GM12891 (cell line): ENCODE measurements at regions not wholly inside any gene's neighbourhood (a gene's known extent, or its start where the extent isn't known, plus 50 kb on each side); places are given as distances from the start of the nearest gene placed in this dataset.

ENCODE experiments used
- DNase-seq: peaks from one replicate; pipeline ENCODE4 v3.0.0; 2011; ENCODE audit warnings: low spot score; ENCODE audit not compliant: insufficient read length
- FAIRE-seq: peaks from 2 replicates; lab custom pipeline; 2011; peaks lifted over from hg19 to GRCh38; lab: Jason Lieb, UNC
- PAX5 ChIP-seq: IDR thresholded peaks from 2 replicates; pipeline ENCODE4 v1.6.1; 2011; ENCODE audit warnings: low read length, moderate library complexity, mild to moderate bottlenecking; ENCODE audit not compliant: insufficient read depth, severe bottlenecking
- POLR2A ChIP-seq: IDR thresholded peaks from 2 replicates; pipeline ENCODE4 v1.6.1; 2011; ENCODE audit warnings: low read depth, low read length, control low read depth
- POLR2AphosphoS5 ChIP-seq: IDR thresholded peaks from 2 replicates; pipeline ENCODE4 v1.6.1; 2011; ENCODE audit warnings: low read depth, low read length, control low read depth
- POU2F2 ChIP-seq: IDR thresholded peaks from 2 replicates; pipeline ENCODE4 v1.6.1; 2011; ENCODE audit warnings: low read depth, mild to moderate bottlenecking, control low read depth, low read length, moderate library complexity
- SPI1 ChIP-seq: IDR thresholded peaks from 2 replicates; pipeline ENCODE4 v1.6.1; 2011; ENCODE audit warnings: low read depth, low read length, control low read depth
- TAF1 ChIP-seq: IDR thresholded peaks from 2 replicates; pipeline ENCODE4 v1.6.1; 2011; ENCODE audit warnings: low read depth, low read length, control low read depth

DNA sequence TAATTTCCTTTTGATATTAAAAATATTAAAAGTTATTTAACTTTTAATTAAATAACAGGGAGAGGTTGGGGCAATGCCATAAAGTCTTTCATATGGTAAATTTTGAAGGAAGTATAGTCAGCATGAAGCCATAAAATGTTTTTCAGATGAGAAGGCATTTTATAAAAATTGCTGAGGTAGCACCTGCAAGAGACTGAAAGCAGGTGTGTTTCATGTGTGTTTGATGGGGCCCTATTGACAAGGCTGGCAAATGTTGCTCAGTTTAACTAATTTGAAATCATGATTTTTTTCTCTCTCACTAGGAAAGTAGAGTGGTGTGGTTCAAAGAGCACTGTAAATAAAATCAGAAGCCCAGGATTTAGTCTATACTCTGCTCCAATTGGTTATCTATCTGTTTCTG lies 805.8 kb upstream of the C9orf72 start:
- DNase-seq (no peak), FAIRE-seq (no peak)
- TF ChIP-seq SPI1 (no peak), POLR2A (no peak), TAF1 (no peak), PAX5 (no peak)

DNA sequence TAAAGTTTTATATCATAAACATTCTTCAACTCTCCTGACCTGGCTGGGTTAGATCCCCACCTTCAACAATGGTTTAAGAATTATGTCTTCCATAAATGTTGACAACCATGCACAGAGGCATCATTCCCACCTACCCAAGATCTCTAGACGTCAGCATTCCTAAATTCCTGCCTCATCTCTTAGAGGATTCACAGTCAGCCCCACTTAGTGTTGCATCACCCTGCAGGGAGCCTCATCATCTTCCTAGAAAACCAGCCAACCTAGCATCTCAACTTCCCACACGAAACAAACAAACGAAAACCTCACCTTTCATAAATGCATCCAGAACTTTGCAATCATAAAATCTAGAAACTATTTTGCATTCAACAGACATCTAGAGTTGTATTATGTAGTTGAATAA lies 816.1 kb upstream of the C9orf72 start:
- DNase-seq (no peak), FAIRE-seq (no peak)
- TF ChIP-seq POLR2AphosphoS5: no peak
- no peak for TF ChIP-seq SPI1
- TF ChIP-seq POLR2A: no peak
- no peak for TF ChIP-seq POU2F2
- no peak for TF ChIP-seq PAX5
- no peak for TF ChIP-seq TAF1

DNA sequence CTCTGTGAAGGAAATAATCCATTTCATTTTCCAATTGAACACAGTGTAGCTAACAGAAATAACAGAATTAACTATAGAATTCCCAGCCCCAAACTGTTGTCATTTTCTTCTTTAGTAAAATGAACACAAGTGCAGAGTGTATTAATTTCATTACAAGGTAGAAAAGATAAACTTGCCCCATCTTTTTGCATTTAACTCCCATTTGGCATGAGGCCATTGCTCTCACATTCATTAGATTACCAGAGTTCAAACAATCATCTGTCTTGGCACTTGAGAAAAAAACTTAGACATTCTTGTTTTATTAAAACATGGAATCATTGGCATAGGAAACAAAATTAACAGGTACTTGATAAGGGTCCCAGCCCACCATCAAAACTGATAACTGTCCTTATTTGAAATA lies 821.5 kb upstream of the C9orf72 start:
- TF ChIP-seq POLR2A (no peak), PAX5 (no peak), POLR2AphosphoS5 (no peak), POU2F2 (no peak), SPI1 (no peak), TAF1 (no peak)
- DNase-seq: no peak

DNA sequence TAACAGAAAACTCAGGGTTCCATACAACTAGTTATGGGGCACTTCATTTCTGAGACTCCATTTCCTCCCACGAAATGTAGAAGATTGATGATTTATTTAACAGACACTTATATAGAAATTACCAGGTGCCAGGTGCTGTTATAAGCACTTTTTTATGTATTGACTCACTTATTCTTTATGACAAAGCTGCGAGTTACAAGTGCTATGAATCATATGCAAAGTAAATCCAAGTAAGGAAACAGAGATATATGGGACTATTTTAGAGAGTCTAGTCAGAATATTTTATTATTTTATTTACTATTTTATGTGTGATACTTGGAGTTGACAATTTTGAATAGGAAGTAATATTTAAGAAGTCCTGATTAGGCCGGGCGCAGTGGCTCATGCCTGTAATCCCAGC lies 822.8 kb upstream of the C9orf72 start:
- no peak for DNase-seq
- no peak for TF ChIP-seq POLR2AphosphoS5
- TF ChIP-seq TAF1: no peak
- no peak for TF ChIP-seq POLR2A
- no peak for TF ChIP-seq POU2F2
- TF ChIP-seq SPI1: no peak
- TF ChIP-seq PAX5: no peak
- no peak for FAIRE-seq

More for the DNA sequence above, 821.5 kb upstream of the C9orf72 start:
- no peak for FAIRE-seq

DNA sequence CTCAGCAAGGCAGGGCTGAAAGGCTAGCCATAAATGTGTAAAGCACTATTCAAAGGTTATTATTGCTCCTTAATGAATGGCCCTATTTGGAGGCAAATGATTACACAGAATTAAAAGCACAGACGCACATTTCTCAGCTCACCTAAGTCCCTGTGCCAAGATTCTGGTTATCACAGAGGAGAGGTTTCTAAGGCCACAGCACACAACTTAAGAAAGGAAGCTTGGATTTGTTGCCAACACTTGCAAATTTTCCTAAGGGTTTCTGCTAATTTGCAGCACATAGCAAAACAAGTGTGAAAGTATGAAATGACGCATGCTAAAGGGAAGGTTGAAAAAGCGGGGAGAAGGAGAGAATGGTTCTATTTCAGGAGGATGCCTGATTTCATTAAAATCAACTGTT lies 834.1 kb upstream of the C9orf72 start:
- no peak for FAIRE-seq
- TF ChIP-seq PAX5: no peak
- no peak for TF ChIP-seq SPI1
- no peak for TF ChIP-seq TAF1
- TF ChIP-seq POU2F2: no peak

DNA sequence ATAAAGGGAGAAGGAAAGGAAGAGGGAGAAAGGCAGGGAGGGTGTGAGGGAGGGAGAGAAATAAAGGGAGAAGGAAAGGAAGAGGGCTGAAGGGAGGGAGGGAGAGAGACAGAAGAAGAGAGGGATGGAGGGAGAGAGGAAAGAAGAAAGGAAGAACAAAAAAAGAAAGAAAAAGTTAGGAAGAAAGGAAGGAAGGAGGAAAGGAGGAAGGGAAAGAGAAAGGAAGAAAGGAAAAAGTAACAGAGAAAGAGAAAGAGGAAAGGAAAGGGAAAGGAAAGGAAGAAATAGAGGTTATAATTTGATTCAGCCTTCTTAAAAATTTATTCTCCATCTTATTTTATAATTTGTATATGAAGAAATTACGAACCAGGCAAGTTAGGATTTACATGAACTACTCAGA lies 836.6 kb upstream of the C9orf72 start:
- DNase-seq (no peak), FAIRE-seq (no peak)
- TF ChIP-seq POLR2A: no peak
- TF ChIP-seq POU2F2: no peak
- TF ChIP-seq POLR2AphosphoS5: no peak
- TF ChIP-seq TAF1: no peak
- no peak for TF ChIP-seq PAX5
- no peak for TF ChIP-seq SPI1

More for the DNA sequence above, 834.1 kb upstream of the C9orf72 start:
- no peak for DNase-seq

DNA sequence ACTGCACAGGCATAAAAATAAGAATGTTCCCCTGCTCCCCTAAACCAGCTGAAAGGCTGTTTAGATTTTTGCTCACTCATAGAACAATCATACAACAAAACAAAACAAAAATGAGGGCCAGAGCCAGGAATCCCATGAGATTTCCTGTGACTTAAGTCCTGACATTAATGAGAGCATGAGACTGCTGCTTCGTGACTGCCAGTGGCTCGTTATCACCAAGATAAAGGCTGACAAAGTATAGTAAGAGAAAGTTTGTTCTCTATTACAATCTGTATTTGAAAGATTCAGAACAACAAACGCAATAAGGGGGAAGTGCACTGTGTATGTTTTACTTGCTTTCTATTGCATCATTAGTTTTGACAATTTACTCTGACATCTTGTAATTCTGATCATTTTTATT lies 837.1 kb upstream of the C9orf72 start:
- FAIRE-seq (no peak), DNase-seq (no peak)
- TF ChIP-seq TAF1 (no peak), POLR2AphosphoS5 (no peak), POLR2A (no peak), POU2F2 (no peak), SPI1 (no peak), PAX5 (no peak)

DNA sequence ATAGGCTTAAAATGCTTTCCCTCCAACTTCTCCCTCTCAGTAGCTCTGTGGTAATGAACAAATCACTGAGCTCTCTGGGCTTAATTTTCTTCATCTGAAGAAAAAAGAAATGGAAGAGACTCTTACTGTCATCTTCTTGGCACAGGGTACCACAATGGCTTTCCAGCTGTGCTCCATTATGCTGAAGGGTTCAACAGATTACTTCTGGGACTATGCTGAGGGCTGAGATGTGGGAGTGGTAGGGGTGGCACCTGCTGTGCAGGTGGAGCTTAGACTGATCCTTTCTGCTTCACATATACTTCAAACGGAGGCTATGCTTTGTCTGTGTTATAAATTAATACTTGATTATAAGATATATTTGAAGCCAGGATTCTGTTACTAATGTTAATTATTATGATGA lies 840.2 kb upstream of the C9orf72 start:
- TF ChIP-seq TAF1: no peak
- TF ChIP-seq POLR2A: no peak
- no peak for TF ChIP-seq POLR2AphosphoS5
- no peak for TF ChIP-seq POU2F2
- no peak for TF ChIP-seq SPI1
- TF ChIP-seq PAX5: no peak
- FAIRE-seq: no peak
- DNase-seq: no peak

DNA sequence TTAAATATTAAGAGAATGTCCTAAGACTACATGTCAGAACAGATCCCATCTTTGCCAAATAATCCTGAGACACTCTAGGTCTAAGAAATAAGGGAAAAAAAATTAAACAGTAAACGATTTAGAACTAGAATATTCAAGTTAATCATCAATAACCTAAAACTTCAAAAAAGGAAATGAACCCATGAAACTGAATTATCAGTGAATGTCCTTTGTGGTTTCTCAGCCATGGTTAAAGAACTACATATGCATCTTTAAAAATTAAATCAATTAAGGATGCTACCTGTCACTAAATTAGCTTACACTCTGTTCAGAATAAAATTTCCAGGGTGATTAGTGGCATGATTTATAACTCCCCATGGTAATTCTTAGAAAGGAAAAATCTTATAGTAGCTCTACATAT lies 850.0 kb upstream of the C9orf72 start:
- TF ChIP-seq POLR2A (no peak), TAF1 (no peak), SPI1 (no peak), POU2F2 (no peak), POLR2AphosphoS5 (no peak), PAX5 (no peak)
- DNase-seq (no peak), FAIRE-seq (no peak)

DNA sequence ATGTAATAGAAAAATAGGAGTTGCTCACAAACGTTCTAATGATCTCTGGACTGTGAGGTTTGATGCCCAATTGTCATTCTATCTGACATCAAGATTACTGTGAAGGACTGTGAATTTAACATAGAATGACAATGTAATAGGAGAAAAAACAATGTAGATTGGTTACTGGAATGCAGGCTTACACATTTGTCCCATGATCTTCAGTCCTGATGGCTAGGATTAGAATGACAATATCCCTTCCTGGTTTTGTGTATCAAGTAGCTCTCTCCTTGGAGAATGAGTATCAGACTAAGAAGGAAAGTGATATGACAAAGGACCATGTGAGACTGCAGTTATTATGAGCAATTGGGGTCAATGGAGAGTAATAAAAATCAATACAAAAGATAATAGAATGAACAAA lies 862.2 kb upstream of the C9orf72 start:
- no peak for DNase-seq
- no peak for FAIRE-seq
- no peak for TF ChIP-seq POLR2AphosphoS5
- no peak for TF ChIP-seq POLR2A
- TF ChIP-seq POU2F2: no peak
- no peak for TF ChIP-seq PAX5
- no peak for TF ChIP-seq SPI1
- TF ChIP-seq TAF1: no peak
